ENCODE measurements at regions not wholly inside any gene's neighbourhood (a gene's known extent, or its start where the extent isn't known, plus 50 kb on each side); places are given as distances from the start of the nearest gene placed in this dataset.

DNA sequence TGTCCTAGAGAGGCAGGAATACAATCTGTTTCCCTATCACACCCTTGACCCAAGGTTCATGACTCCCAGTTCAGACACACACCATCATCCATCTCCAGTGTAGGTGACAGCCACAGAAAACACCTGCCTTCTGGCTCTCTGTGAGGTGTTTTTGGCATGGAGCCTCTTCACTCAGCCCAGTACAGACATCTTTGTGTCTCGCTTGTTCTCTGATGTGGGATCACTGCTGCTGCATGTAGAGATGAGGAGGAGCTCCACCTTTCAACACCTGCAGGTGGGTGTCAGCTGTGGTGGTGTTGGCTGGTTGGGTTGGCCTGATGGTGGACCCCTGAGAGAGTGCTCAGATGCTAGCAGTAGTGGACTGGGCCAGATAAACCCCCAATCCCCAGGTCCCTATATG lies 916.7 kb upstream of the B3GALT2 start:
- no peaks in the 10 kb centered on the region for H3K4me1 ChIP-seq (ENCODE audit: control insufficient read depth, extremely low read depth, insufficient read depth, low read length)
- no peaks in the 10 kb centered on the region for H4K20me1 ChIP-seq (replicated peaks; ENCODE audit: control insufficient read depth, extremely low read depth, insufficient read depth, low read length)
- H2AFZ ChIP-seq (ENCODE audit: low read depth, low read length), result no peak overlapping the region
- CTCF ChIA-PET, result interaction anchor here (2.2 kb wide), 1 partner anchor 9 kb away, joined by 5 read pairs; no protein-coding TSS in a partner anchor
- dilution Hi-C loops (cut with MboI; ENCODE audit: extremely low pct_ligation_motif_present, low sequenced_read_pairs), result no loop called here
- no peaks in the 10 kb centered on the region for H3K79me2 ChIP-seq (ENCODE audit: control insufficient read depth, insufficient read depth, low read length)
- H3K36me3 ChIP-seq (ENCODE audit: control insufficient read depth in 2 of 2, extremely low read depth in 1 of 2, insufficient read depth in 2 of 2, low read length in 2 of 2), result no peaks in the 10 kb centered on the region
- no peak overlapping the region for H3K4me3 ChIP-seq (replicated peaks in 1 of 3; ENCODE audit: insufficient read depth in 1 of 3, low read depth in 1 of 3, low read length in 3 of 3)
- POLR2A ChIA-PET, result no interaction called here
- H3K27me3 ChIP-seq (ENCODE audit: control insufficient read depth in 2 of 2, insufficient read depth in 2 of 2, low read length in 2 of 2), result no peaks in the 10 kb centered on the region
- H3K9me1 ChIP-seq (replicated peaks; ENCODE audit: control insufficient read depth, extremely low read depth, insufficient read depth, low read length), result no peaks in the 10 kb centered on the region
- BruUV-seq (replicated peaks), result no TSS peak
- H3K4me2 ChIP-seq (ENCODE audit: insufficient read depth, low read length), result no peak overlapping the region
- intact Hi-C loops (cut with micrococcal nuclease), result no loop called here
- DNase-seq (ENCODE audit: low read depth, low spot score) (no peak), FAIRE-seq (no peak)
- no peak overlapping the region for H3K9ac ChIP-seq (replicated peaks; ENCODE audit: extremely low read depth, insufficient read depth, low read length)
- TF ChIP-seq MYC (IDR thresholded peaks at IDR 0.05; ENCODE audit: low read depth, low read length), result no peak
- TF ChIP-seq, protein P1, sequence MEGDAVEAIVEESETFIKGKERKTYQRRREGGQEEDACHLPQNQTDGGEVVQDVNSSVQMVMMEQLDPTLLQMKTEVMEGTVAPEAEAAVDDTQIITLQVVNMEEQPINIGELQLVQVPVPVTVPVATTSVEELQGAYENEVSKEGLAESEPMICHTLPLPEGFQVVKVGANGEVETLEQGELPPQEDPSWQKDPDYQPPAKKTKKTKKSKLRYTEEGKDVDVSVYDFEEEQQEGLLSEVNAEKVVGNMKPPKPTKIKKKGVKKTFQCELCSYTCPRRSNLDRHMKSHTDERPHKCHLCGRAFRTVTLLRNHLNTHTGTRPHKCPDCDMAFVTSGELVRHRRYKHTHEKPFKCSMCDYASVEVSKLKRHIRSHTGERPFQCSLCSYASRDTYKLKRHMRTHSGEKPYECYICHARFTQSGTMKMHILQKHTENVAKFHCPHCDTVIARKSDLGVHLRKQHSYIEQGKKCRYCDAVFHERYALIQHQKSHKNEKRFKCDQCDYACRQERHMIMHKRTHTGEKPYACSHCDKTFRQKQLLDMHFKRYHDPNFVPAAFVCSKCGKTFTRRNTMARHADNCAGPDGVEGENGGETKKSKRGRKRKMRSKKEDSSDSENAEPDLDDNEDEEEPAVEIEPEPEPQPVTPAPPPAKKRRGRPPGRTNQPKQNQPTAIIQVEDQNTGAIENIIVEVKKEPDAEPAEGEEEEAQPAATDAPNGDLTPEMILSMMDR (IDR thresholded peaks at IDR 0.05; ENCODE audit: extremely low read depth in 1 of 2, insufficient read depth in 1 of 2, low read depth in 1 of 2, low read length in 2 of 2), result no peak
- TF ChIP-seq, protein P2, sequence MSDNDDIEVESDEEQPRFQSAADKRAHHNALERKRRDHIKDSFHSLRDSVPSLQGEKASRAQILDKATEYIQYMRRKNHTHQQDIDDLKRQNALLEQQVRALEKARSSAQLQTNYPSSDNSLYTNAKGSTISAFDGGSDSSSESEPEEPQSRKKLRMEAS (IDR thresholded peaks at IDR 0.05; ENCODE audit: insufficient read depth, insufficient read length), result no peak
- TF ChIP-seq JUN (IDR thresholded peaks at IDR 0.05; ENCODE audit: borderline replicate concordance, insufficient read depth, insufficient read length, low read depth), result no peak
- no peak for TF ChIP-seq FOS (IDR thresholded peaks at IDR 0.05; ENCODE audit: borderline replicate concordance, insufficient read depth, low read length)
- TF ChIP-seq POLR2A (IDR thresholded peaks at IDR 0.05; ENCODE audit: low read depth, low read length), result no peak
- no peak for TF ChIP-seq EZH2 (IDR thresholded peaks at IDR 0.05; ENCODE audit: borderline replicate concordance, low read depth, low read length, severe bottlenecking)
- no peak for TF ChIP-seq POLR2AphosphoS5 (IDR thresholded peaks at IDR 0.05; ENCODE audit: insufficient read depth, low read depth, low read length)
- no peak for TF ChIP-seq GATA2 (IDR thresholded peaks at IDR 0.05; ENCODE audit: insufficient read depth, insufficient read length, low read depth, low read length)
- no peak overlapping the region for H3K27ac ChIP-seq (ENCODE audit: insufficient read depth, low read depth, low read length)
- H3K9me3 ChIP-seq (replicated peaks; ENCODE audit: control insufficient read depth, insufficient read depth, low read length), result no peaks in the 10 kb centered on the region
